Mononuclear cell (primary cell): ENCODE measurements at regions not wholly inside any gene's neighbourhood (a gene's known extent, or its start where the extent isn't known, plus 50 kb on each side); places are given as distances from the start of the nearest gene placed in this dataset.

Experiments
- H3K27me3 ChIP-seq: 2 replicates; pipeline ENCODE4 v1.6.0; 2011; ENCODE audit warnings: low read length, control low read depth; ENCODE audit not compliant: insufficient read depth
- H3K4me1 ChIP-seq: 2 replicates; pipeline ENCODE4 v1.5.1; 2011; ENCODE audit warnings: mild to moderate bottlenecking, low read length, control low read depth; ENCODE audit not compliant: insufficient read depth
- H3K4me3 ChIP-seq: 2 replicates; pipeline ENCODE4 v1.5.1; 2011; ENCODE audit warnings: mild to moderate bottlenecking, low read length, moderate library complexity
- H3K9me3 ChIP-seq: 2 replicates; pipeline ENCODE4 v1.5.1; 2011; ENCODE audit warnings: low read depth, mild to moderate bottlenecking, control low read depth, low read length

GRCh38 chr11:8801121-8801520 is 109.9 kb upstream of the AKIP1 start:
- Histone ChIP-seq H3K4me3 (no peak overlapping the region), H3K4me1 (peaks cover 7% of the 10 kb centered on the region), H3K9me3 (no peaks in the 10 kb centered on the region), H3K27me3 (no peaks in the 10 kb centered on the region)

GRCh38 chr11:8802251-8802650 is 108.7 kb upstream of the AKIP1 start:
- Histone ChIP-seq H3K4me3 (no peak overlapping the region), H3K27me3 (no peaks in the 10 kb centered on the region)

GRCh38 chr11:8803973-8804372 is 107.0 kb upstream of the AKIP1 start:
- Histone ChIP-seq H3K4me1 (no peaks in the 10 kb centered on the region), H3K9me3 (no peaks in the 10 kb centered on the region), H3K27me3 (no peaks in the 10 kb centered on the region)

More at GRCh38 chr11:8802251-8802650, 108.7 kb upstream of the AKIP1 start:
- H3K9me3 ChIP-seq: no peaks in the 10 kb centered on the region
- H3K4me1 ChIP-seq: peaks cover 3% of the 10 kb centered on the region

DNA sequence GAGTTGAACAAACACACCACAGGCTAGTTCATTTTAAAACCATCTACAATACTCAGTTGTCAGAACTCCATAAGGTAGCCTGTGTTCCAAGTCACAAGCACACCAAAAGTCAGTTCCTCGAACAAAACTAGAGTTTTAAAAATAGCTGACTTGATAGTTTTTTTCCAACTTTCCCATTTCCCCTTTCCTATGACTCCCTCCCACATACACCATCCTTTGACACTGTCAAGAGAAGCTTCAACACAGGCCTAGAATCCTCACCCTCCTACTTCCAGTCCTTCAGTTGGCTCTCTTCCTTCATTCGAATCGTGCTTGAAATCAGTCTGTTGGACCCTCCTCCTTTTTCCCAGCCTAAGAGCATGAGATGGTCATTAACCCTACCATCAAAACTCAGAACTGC is 105.7 kb upstream of the AKIP1 start:
- Histone ChIP-seq H3K4me3 (no peak overlapping the region), H3K9me3 (no peaks in the 10 kb centered on the region), H3K4me1 (peaks cover 2% of the 10 kb centered on the region), H3K27me3 (no peaks in the 10 kb centered on the region)

More at GRCh38 chr11:8803973-8804372, 107.0 kb upstream of the AKIP1 start:
- H3K4me3 ChIP-seq: no peak overlapping the region

GRCh38 chr11:8806974-8807373 is 104.0 kb upstream of the AKIP1 start:
- no peaks in the 10 kb centered on the region for H3K27me3 ChIP-seq

DNA sequence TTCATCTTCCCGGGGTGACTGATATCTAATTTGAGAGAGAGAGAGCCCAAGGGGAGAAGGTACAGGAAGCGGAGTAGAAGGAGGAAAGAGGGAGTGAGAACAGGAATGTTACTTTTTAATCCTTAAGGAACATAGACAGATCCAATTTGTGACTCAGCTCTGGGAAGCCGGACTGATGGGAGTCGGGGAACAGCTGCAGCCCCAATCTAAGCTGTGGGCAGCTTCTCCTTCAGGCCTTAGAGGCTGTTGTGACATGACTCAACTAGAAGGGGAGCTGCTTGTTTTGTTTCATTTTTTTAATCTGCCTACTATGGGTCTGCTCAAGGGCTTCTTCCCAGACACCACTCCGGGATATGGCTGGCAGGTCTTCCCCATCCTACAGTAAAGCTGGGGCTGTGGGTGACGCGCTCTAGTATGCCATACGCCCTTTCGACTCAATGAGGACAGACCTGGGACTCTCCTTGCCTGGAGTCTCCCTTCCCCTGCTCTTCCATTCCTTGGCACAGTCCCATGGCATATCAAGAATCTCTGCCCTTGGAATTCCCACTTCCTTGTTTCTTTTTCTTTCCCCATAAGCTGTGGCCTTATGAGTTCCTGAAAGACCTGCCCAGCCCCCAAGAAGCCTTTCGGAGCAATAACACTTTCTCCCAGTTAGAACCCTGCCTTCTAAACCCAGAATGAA is 103.3 kb upstream of the AKIP1 start:
- Histone ChIP-seq H3K9me3 (no peaks in the 10 kb centered on the region), H3K4me1 (peaks cover 12% of the 10 kb centered on the region), H3K27me3 (no peaks in the 10 kb centered on the region), H3K4me3 (no peak overlapping the region)

More at GRCh38 chr11:8806974-8807373, 104.0 kb upstream of the AKIP1 start:
- H3K4me3 ChIP-seq: no peak overlapping the region
- H3K9me3 ChIP-seq: no peaks in the 10 kb centered on the region
- H3K4me1 ChIP-seq: peaks cover 9% of the 10 kb centered on the region

DNA sequence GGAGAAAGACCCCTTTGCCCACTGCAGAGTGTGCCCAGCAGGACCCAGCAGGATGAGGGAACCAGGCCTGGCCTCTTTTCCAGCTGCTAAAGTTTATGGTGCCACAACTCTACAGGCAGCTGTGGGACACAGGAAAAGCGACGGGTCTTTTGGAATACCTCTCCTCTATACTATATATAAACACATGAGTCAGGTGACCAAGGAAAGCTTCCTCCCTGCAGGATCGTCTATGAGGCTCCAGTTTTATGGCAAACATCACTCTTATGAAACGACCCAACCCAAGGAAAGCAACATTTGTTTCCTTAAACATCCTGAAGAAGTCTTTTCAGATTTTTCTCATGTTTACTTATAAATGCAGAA is 102.8 kb upstream of the AKIP1 start:
- Histone ChIP-seq H3K4me1 (peaks cover 13% of the 10 kb centered on the region), H3K9me3 (no peaks in the 10 kb centered on the region), H3K4me3 (no peak overlapping the region), H3K27me3 (no peaks in the 10 kb centered on the region)

DNA sequence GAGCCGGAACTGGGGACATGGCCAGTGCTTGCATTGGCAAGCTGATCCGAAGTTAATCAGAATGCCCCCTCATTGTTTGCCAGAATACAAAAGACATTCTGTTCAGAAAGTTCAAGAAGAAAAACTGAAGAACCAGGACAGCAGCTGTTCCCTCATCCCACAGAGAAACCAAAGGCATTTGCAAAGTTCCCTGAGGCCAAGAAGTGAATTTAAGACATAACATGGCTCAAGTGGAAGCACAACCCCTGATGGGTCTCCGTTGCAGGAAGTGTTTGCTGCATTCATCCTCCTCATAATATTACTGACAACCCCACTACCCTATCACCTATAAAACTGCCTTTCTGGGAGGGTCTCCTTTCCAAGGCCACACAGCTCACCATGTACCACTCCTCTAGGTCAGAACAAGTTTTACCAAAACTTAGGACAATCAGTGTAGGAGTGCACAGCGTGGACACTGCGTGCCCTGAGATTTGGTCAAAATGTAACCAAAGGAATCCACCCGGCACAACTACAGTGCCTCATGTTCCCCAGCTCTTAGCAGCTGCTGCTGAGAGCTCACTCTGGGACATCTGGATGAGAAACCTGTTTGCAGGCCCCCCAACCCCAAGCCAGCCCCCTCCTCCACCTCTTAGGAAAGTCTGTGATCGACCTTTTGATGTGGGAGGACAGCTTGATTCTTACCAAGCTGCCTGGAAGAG is 101.6 kb upstream of the AKIP1 start:
- no peak overlapping the region for H3K4me3 ChIP-seq

GRCh38 chr11:8809939-8810539 is 101.0 kb upstream of the AKIP1 start:
- peaks cover 20% of the 10 kb centered on the region for H3K4me1 ChIP-seq
- H3K4me3 ChIP-seq: no peak overlapping the region
- no peaks in the 10 kb centered on the region for H3K9me3 ChIP-seq
- no peaks in the 10 kb centered on the region for H3K27me3 ChIP-seq

More for the DNA sequence above, 101.6 kb upstream of the AKIP1 start:
- Histone ChIP-seq H3K9me3 (no peaks in the 10 kb centered on the region), H3K27me3 (no peaks in the 10 kb centered on the region), H3K4me1 (peaks cover 20% of the 10 kb centered on the region)

- Histone ChIP-seq H3K27me3 (no peaks in the 10 kb centered on the region), H3K4me1 (peaks cover 20% of the 10 kb centered on the region), H3K4me3 (peak overlapping the region; percentile 10), H3K9me3 (no peaks in the 10 kb centered on the region)
These were observed 100.3 kb upstream of the AKIP1 start for GRCh38 chr11:8810540-8811301.

DNA sequence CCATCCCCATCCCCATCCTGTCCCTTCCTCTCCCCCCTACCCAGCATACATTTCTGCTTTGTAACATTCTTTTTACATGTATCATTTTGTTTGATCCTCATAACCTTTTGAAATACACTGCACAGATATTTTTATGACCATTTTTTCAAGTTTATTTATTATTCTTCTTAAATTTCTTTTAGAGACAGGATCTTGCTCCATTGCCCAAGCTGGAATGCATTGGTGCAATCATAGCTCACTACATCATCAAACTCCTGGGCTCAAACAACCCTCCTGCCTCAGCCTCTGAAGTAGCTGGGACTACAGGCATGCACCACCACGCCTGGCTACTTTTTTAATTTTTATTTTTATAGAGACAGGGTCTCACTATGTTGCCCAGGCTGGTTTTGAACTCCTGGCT is 99.4 kb upstream of the AKIP1 start:
- H3K4me3 ChIP-seq: no peak overlapping the region
- no peaks in the 10 kb centered on the region for H3K27me3 ChIP-seq
- peaks cover 20% of the 10 kb centered on the region for H3K4me1 ChIP-seq
- H3K9me3 ChIP-seq: no peaks in the 10 kb centered on the region

DNA sequence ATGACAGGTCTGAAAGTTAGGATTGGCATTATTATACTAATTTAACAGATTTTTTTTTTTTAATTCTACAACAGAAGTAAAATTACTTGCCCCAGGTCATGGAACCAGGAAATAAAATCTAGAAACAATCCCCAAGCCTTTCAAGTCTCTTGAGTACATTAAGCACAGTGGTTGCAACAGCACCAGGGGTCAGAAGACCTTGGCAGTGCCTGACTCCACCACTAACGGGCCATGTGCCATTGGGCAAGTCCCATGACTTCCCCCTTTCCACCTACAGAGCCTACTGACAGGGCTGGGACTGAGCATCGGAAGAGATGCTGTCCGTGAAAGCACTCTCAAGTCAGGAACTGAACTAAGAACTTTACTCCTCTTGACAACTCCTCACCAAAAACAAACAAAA is 98.6 kb upstream of the AKIP1 start:
- no peak overlapping the region for H3K4me3 ChIP-seq

GRCh38 chr11:8813658-8814057 is 97.3 kb upstream of the AKIP1 start:
- Histone ChIP-seq H3K27me3 (no peaks in the 10 kb centered on the region), H3K4me1 (peaks cover 20% of the 10 kb centered on the region), H3K9me3 (no peaks in the 10 kb centered on the region), H3K4me3 (no peak overlapping the region)

More for the DNA sequence above, 98.6 kb upstream of the AKIP1 start:
- Histone ChIP-seq H3K27me3 (no peaks in the 10 kb centered on the region), H3K4me1 (peaks cover 20% of the 10 kb centered on the region), H3K9me3 (no peaks in the 10 kb centered on the region)

GRCh38 chr11:8814209-8814922 is 96.6 kb upstream of the AKIP1 start:
- Histone ChIP-seq H3K27me3 (no peaks in the 10 kb centered on the region), H3K9me3 (no peaks in the 10 kb centered on the region), H3K4me3 (no peak overlapping the region), H3K4me1 (peaks cover 20% of the 10 kb centered on the region)
